Left cardiac atrium (tissue), 4 donors: ENCODE measurements at regions not wholly inside any gene's neighbourhood (a gene's known extent, or its start where the extent isn't known, plus 50 kb on each side); places are given as distances from the start of the nearest gene placed in this dataset.
"Not testable (repeated sequence)": the region's sequence is repeated elsewhere in the genome, so short reads cannot be mapped to it uniquely, and the experiment has no call there.

ENCODE experiments used
- ATAC-seq, 2 donors: fragments of 200-7000 bp; cut with Tn5 transposase; one replicate each; pipeline ENCODE4 v1.9.1; 2020; ENCODE audit warnings: mild to moderate bottlenecking in 2 of 2, moderate library complexity in 2 of 2
- DNase-seq: peaks from one replicate; pipeline ENCODE4 v3.0.0-alpha.2; 2020
- intact Hi-C, 2 donors: fragments of 100-400 bp; cut with DNase I; formaldehyde crosslinking; loops; one replicate each; pipeline versions ENCODE4 v1.14.1 to v1.15.1; 2022 to 2023
- donor health status: DM: no; HTN: yes; CAD: no.
- donor health status: DM: no; HTN: yes; CAD: no; lungs with severe emphysema.
- donor health status: DM: yes; HTN: yes; CAD: no.
- donor health status: Dilated cardiomyopathy.

DNA sequence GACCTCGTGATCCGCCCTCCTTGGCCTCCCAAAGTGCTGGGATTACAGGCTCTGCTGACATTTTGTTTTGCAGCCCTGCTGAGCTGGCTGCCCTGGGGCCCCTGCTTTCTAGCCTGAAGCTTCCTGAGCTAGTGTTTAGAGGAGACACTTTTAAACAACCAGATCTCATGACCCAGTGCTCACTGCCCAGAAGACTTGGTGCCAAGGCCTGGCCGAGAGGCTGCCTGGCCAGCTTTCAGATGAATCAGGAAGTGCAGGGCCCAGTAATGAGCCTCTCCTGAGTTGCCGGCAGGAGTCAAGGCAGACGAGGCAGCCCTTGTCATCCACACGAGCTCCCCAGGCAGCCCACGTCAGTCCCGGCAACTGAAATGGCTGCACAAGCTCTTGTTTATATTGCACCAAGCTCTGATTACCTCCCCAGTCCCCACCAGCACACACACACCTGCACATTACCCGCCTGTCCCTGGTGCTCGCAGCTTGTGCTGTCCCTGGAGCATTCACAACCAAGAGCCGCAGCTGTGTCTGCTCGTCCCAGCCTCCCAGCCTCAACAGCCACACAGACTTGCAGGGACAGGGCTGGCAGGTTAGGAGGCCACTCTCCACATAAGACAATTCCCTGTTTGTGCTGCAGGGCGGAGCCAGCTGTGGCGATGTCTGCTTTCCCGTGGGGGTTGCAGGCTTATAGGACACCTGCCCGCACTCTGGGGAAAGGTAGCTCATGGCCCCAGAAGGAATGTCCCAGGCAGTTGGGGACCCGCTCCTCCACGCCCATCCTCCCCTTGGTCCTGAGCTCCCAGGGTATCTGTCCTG, 331.2 kb upstream of the MYT1L start:
- intact Hi-C loops = no loop called here
- ATAC-seq (peak; percentile 85 to 88), DNase-seq (peak; percentile 46)

DNA sequence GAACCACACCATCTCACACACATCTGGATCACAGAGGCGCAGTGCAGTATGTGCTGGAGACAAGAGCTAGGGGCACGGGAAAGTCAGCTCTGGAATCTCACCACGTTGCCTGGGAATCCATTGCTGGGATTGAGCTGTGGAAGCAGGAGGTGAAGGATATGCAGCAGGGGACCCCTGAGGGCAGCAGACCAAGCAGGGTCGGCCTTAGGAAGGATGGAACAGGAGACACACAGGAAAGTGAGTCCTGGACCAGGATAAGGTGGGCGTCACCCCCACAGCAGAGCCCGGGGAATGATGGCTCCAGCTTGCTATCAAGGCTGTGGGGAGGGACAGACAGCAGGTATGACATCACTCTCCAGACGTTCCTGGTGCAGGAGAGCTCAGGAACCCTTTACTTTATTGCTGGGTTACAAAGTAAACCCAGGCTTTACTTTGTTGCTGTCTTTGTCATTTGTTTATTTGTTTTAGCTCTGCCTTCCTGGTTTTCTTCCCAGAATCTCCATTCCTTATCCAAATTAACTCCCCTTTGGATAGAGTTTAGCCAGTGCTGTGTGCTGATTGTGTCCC, 329.8 kb upstream of the MYT1L start:
- intact Hi-C loops = no loop called here
- DNase-seq (no peak), ATAC-seq (no peak)

DNA sequence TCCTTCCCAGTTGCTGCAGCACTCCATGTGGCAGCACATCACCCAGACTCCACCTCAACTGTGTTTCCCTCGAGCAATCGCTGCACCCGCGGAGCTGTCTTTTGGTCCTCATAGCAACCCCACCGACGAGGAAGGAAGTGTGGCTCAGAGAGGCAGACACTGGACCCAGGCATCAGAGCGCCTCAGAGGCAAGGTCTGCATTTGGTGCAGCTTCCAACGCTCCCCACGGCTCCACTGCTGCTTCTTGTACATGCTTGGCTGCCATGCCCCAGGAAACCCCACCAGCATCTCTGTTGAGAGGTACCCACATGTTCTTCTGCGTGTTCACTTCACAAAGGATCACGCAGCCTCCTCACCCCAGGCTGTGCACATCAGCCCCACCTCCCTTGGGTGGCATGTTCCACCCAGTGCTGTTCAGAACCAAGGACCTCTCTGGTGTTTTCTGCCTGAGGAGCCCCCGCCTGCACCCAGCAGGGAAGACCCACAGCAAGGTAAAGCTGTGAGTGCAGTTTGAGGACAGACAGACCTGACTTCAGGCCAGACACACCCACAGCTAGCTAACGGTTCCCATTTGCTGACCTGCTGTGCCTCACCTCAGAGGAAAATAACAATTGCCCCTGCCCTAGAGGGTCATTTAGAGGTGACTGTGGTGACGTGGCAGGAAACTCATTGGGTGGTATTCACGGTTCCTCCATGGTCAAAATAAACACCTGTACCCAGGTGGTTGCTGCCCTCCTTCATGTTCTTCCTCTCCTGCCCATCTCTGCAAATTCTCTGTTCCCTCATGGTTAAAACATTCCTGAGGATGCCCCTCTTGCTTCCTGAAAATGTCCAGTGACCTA, 326.3 kb upstream of the MYT1L start:
- ATAC-seq (no peak), DNase-seq (no peak)

DNA sequence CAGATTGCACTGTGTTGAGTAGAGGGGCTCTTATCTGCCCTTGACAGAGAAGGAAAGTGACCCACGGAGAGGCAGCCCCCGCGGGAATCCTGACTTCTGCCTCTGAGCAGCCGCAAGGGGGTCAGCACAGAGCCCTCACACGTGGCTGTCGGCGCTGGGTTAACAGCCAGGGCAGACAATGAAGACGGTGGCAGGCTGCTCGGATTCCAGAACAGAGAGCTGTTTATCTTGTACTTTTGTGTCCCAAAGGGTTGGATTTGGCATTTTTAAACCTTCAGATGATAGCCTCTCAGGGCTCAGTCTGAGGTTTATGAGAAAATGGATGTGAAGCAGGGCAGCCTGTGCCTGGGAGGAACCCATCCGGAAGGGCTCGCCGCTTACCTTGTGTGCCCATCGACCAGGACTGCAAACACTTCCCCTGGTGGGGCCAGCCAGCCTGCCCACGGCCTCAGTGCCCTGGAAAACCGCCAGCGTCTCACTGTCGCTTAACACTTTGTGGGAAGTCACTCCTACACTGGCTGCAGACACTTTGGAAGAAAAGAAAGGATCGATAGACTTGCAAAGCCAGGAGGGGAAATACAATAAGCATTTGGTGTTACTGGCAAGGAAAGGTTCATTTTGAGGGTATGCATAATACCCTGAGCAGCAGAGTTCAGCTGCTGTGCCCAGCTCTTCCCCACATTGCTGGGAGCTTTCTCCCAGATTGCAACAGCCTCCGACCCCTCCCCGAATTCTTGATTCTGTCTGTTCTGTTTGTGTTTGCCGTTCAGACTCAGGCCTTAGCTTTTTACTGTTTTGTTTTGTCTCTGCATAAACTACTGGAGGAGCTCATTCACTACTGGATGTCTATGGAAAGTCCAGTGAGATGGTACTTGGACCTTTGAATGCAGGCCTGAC, 325.3 kb upstream of the MYT1L start:
- peak; percentile 24 to 44 for ATAC-seq
- intact Hi-C loops = no loop called here
- no peak for DNase-seq

More for the DNA sequence above, 326.3 kb upstream of the MYT1L start:
- intact Hi-C loops = no loop called here

DNA sequence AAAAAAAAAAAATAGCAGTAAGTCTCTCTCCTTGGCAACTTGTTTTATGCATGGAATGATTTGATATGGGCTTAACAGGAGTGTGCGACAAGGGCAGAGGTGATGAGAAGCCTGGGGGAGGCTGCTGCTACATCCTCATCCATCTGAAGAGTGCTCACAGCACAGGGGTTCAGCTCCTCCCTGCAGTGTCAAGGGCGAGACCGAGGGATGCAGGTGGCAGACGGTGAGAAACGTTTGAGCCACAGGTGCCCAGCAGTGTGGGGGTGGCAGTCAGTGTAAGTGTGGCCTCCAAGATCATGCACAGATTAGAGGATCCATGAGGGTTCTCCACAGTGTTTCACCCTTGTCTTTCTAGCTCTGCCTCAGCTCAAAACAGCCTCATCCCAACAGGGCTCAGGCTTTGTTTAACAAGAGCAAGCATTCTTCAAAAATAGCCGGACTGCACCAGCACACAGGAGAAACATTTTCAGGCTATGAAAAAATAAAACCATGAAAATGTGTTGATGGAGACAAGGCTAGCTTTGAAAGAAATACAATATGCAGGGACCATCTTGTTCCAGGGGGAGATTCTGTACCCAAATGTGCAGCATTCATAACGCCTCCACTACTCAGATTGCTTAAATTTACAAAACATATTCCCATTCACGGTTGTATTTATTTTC, 324.5 kb upstream of the MYT1L start:
- intact Hi-C loops = no loop called here
- DNase-seq = no peak
- no peak for ATAC-seq

DNA sequence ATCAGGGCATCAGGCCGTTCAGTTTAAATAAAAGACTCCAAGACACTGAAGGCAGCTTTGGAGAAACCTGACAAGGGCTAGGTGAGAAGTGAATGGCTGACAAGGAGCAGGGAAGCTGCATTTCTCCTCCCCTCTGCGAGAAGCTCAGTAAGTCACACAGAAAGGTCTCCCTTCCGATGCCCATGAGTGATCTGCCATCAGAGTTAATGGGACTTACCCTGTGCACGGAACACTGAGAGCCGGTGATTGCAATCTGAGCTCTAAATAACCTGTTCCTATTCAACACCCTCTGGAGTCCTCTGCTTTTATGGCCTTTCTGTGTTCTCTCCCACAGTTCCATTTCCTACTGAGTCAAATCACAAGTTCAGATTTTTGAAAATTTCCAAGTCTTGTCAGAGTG, 322.2 kb upstream of the MYT1L start:
- intact Hi-C loops = no loop called here
- no peak for ATAC-seq

DNA sequence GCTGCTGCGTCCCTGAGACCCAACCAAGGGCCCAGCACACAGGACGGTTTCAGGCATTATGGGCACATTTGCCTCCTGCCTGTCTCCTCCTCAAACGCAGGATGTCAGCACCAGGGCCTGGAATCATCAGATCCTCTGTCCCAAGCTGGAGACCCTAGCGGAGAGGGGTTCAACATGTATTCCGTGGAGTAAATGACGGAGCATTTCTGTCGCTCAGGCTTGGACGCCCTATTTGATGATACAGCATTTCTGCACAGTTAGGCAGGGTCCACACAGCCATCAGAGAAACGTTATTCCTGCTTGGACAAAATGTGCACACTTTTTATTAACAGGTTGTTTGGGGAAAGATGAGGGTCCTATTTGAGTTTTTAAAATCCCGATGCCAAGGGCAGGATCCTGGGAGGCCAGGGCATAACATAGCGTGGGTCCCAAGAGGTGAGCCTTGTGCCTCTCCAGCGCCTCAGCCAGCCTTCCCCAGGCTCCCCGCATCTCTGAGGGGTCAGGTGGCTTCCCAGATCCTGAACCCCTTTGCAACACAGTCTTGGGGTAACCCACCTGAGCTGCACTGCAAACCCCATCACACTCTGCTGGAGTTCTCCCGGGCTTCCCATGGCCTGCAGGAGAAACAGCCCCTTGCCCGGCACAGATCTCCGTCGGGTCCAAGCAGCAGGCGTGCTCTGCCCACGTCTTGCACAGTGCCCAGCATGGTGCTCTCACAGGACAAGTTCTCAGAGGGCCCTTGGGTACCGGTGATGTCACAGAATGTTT, 319.7 kb upstream of the MYT1L start:
- ATAC-seq = no peak
- intact Hi-C loops = no loop called here
- no peak for DNase-seq

More for the DNA sequence above, 322.2 kb upstream of the MYT1L start:
- DNase-seq = no peak

DNA sequence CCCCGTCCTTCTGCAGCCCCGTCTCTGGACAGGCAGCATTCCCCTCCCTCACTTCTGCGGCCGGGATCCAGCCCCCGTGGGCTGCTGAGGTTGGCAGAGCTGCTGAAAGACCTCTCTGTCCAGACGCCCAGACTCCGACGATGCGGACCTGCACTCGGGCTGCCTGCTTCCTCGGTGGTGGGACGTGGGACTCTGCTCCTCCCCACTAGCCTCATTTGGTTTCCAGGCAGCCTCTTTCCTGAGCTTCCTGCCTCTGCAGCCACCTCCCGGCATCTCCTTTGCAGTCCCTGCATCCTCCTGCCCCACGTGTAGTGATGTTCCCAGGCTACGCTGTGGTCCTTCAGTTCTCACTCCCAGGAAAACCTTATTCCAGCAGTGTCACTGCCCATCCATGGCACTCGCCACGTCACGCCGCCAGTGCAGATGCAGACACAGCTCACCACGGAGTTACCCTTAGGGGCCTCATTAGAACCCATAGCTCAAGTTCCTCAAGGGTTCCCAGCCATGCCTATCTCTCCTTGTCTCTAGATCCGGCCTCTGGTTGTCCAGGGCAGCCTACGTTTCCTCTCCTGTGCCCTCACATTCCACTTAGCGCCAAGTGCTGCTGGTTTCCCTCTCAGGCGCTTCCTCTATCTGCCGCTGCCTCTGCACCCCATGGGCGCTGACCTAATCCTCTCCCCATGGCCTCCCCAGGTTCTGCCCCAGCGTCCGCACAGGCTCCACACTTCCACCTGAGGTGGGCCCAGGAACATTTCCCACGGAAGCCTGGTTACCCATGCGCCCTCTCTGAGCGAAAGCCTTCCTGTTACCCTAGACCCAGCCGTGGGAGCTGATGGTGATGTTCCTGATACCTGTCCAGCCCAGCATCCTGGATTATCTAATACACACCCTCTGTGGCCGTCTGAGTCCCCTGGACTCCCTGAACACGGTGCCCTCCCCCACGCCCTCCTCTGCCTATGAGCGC, 318.3 kb upstream of the MYT1L start:
- ATAC-seq (no peak), DNase-seq (no peak)
- intact Hi-C loops = no loop called here

DNA sequence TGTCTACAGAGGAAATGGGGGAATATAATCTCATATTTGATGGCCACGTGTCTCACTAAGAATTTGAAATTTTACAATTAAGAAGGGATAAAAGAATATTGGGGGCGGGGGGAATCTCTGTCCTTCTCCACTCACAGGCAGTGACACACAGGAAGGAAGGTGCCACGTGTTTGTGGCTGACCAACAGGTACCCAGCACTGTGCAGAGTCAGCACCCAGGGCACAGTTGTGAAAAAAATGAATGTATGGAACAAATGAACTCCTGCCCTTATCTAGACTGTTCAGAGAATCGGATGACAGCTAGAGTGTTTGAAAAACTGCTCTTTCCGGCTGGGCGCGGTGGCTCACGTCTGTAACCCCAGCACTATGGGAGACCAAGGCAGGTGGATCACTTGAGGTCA, 317.0 kb upstream of the MYT1L start:
- DNase-seq = no peak
- intact Hi-C loops = no loop called here
- ATAC-seq = no peak

DNA sequence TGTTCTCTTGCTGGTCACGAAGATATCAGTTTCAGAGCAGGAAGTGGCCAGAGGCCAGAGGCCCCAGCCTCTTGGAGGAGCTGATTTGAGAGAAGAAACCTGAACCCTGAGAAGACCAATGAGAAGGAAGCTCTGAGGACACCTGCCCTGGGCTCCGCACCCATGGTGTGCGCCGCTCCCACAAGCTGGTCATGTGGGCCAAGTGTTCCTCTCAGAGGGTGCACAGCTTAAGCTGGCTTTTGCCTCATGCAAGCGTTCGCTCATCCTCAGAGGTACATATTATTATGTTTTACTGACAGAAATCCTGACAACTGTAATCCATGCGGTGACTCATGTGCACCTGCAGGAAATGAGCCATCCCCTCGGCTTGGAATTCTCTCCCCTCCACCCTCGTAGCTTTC, 316.1 kb upstream of the MYT1L start:
- DNase-seq (no peak), ATAC-seq (no peak)
- intact Hi-C loops = no loop called here

DNA sequence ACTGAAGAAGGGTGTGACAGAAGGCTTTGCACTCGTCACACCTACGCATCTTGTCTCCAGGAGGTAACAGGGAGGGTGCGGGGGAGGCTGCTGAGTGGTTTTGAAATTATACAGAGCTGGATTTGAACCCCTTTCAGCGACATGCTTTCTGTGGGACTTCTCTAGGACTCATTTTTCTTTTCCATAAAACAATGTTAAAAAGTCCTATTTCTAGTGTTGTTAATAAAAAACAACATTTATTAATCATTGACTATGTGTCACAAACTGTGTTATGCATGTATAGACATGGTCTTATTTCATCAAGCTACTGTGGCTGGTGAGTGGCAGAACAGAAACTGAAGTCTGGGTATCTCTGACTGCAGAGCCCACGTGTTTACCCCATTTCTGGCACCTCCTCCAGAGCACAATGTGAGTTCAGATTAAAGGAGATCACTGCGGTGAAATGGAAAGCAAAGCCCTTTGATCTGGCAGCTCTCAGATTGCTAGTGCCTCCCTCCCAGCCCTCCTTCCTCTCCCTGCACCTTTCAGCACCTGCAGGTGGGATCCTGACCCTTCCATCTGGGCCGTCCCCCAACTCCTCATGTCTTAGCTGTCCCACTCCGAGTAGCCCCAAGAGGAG, 315.5 kb upstream of the MYT1L start:
- ATAC-seq (no peak), DNase-seq (no peak)
- intact Hi-C loops = no loop called here

DNA sequence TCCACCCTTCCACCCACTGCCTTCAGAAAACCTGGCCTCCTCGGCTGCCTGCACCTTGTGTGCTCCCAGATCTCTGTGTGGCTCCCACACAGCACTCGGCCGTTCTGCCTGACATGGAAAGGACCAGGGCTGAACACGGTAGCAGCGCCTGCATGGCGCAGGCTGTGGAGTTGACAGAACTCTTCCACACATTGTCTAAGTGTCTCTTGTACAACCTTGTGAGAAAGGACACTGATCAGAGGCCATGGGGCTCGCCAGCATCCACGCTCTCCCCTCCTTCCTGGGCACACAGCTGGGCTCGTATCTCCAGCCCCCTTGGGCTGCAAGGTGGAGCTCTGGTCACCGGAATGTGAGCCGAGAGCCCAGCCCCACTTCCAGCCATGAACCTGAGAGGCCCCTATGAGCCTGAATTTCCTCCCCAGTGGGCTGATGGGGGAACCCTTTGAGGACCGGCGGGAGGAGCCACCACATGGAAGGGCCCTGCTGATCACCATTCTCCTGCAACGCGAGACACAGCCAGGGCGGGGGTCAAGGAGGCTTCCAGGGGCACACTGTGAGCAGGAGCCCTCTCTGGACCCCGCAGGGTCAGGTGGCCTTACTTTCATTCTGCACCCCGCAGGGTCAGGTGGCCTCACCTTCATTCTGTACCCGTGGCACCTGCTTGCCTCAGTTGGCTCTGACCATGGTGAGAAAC, 314.2 kb upstream of the MYT1L start:
- intact Hi-C loops = no loop called here
- DNase-seq (no peak), ATAC-seq (no peak)

DNA sequence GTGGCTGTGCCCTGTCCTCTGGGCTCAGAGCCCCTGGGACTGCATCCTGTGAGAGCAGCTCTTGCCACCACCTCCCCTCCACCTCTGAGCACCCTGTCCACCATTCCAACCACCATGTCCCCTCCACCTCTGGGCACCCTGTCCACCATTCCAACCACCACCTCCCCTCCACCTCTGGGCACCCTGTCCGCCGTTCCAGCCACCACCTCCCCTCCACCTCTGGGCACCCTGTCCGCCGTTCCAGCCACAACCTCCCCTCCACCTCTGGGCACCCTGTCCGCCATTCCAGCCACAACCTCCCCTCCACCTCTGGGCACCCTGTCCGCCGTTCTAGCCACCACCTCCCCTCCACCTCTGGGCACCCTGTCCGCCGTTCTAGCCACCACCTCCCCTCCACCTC, 313.7 kb upstream of the MYT1L start:
- intact Hi-C loops, DNase-seq, ATAC-seq: not testable (repeated sequence)

DNA sequence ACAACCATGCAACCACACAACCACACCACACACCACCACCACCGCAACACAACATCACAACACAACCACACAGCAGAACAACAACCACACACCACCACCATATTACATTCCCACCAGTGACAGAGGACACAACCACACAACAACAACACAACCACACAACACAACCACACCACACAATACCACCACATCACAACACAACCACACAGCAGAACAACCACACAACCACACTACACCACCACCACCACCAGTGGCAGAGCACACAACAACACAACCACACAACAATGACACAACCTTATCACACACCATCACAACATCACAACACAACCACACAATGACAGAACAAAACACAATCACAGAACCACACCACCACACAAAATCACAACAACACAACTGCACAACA, 313.0 kb upstream of the MYT1L start:
- DNase-seq (no peak), ATAC-seq (no peak)
- intact Hi-C loops = no loop called here

DNA sequence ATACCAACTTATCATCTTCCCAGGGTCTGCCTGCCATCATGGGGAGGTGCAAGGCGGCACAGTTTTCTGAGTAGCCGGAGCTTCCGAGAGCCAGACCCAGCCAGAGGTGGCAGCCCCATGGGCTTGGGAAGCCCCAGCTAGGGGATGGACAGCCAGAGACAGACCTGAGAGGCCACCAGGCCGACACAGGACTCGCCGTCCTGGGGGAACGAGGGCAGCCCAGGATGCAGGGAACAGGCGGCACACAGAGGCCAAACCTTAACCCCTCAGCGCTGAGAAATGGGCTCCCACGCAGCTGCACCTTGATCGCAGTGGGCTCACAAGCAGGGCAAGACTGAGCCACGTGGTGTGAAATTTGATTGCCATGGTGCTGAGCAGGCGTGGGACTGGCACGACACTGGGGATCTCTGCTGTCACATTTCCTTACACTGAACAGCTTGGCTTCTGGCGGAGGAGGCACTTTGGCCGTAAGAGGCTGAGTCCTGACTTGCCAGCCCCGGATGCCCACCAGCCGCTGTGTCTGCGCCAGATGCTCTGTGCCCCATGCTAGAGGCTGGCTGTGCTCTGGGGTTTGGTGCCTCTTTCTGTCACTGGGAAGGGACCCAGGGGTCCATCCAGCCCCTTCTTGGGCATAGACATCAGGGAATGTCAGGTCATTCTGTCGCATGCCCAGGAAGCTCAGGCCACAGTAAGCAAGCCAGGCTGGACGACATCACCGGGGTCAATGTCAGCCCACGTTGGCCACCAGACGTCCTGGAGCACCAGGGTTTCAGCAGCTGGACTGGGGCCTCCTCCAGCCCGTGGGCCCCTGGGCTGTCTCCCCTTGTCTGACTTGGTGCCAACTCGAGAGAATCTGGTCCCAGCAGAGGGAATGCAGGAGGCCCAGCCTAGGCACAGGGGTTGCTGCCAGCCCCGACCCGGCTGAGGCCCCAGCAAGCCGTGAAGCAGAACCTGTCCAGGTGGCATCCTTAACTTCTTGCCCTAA, 312.1 kb upstream of the MYT1L start:
- DNase-seq = no peak
- intact Hi-C loops = no loop called here

More for the DNA sequence above, 312.1 kb upstream of the MYT1L start:
- no peak for ATAC-seq
